Chondrocyte (in vitro differentiated cells): ENCODE measurements at regions not wholly inside any gene's neighbourhood (a gene's known extent, or its start where the extent isn't known, plus 50 kb on each side); places are given as distances from the start of the nearest gene placed in this dataset.

Source experiments
- DNase-seq: peaks from one replicate; pipeline ENCODE4 v3.0.0; 2021; ENCODE audit warnings: mixed read lengths, low spot score
- H3K27ac Mint-ChIP-seq: one replicate; pipeline ENCODE4 v1.8.0; 2021; ENCODE audit warnings: mild to moderate bottlenecking, moderate library complexity, mixed read lengths; ENCODE audit not compliant: unreplicated experiment
- H3K27me3 Mint-ChIP-seq: 2 replicates; pipeline ENCODE4 v1.8.0; 2021; ENCODE audit warnings: low read depth, mixed read lengths
- H3K36me3 Mint-ChIP-seq: 2 replicates; pipeline ENCODE4 v1.8.0; 2021; ENCODE audit warnings: low read depth, mixed read lengths
- H3K4me1 Mint-ChIP-seq: 2 replicates; pipeline ENCODE4 v1.8.0; 2021; ENCODE audit warnings: low read depth, mild to moderate bottlenecking, mixed read lengths
- H3K4me3 Mint-ChIP-seq: one replicate; pipeline ENCODE4 v1.8.0; 2021; ENCODE audit warnings: mild to moderate bottlenecking, moderate library complexity, mixed read lengths; ENCODE audit not compliant: unreplicated experiment
- H3K9me3 Mint-ChIP-seq: 2 replicates; pipeline ENCODE4 v1.8.0; 2021; ENCODE audit warnings: low read depth, mixed read lengths
- CTCF ChIP-seq: fragments of 200-600 bp; sonication (generic); IDR thresholded peaks from 2 replicates; pipeline ENCODE4 v1.5.0; 2021; ENCODE audit warnings: antibody characterized with exemption, mild to moderate bottlenecking, moderate library complexity

- Mint-ChIP-seq H3K36me3 (no peaks in the 10 kb centered on the region), H3K4me3 (no peak overlapping the region), H3K9me3 (peaks cover 16% of the 10 kb centered on the region), H3K4me1 (peaks cover 8% of the 10 kb centered on the region), H3K27me3 (no peaks in the 10 kb centered on the region), H3K27ac (no peak overlapping the region)
- no peak for TF ChIP-seq CTCF
- DNase-seq: no peak
Measured at GRCh38 chr18:33934258-33934657, 290.5 kb downstream of the NOL4 start.

GRCh38 chr18:33928231-33928630 lies 296.5 kb downstream of the NOL4 start:
- no peak for DNase-seq
- H3K27ac Mint-ChIP-seq: peak overlapping the region; percentile 80
- H3K4me3 Mint-ChIP-seq: peak overlapping the region; percentile 7
- no peak for TF ChIP-seq CTCF
- no peaks in the 10 kb centered on the region for H3K27me3 Mint-ChIP-seq
- H3K4me1 Mint-ChIP-seq: peaks cover 32% of the 10 kb centered on the region
- H3K9me3 Mint-ChIP-seq: no peaks in the 10 kb centered on the region
- no peaks in the 10 kb centered on the region for H3K36me3 Mint-ChIP-seq

- Mint-ChIP-seq H3K9me3 (no peaks in the 10 kb centered on the region), H3K4me3 (no peak overlapping the region), H3K27ac (no peak overlapping the region), H3K27me3 (no peaks in the 10 kb centered on the region), H3K4me1 (peaks cover 28% of the 10 kb centered on the region), H3K36me3 (no peaks in the 10 kb centered on the region)
- no peak for TF ChIP-seq CTCF
- DNase-seq: no peak
Measured at GRCh38 chr18:33924576-33924975, 300.1 kb downstream of the NOL4 start.

GRCh38 chr18:33923980-33924379 lies 300.7 kb downstream of the NOL4 start:
- Mint-ChIP-seq H3K27ac (no peak overlapping the region), H3K9me3 (no peaks in the 10 kb centered on the region), H3K36me3 (no peaks in the 10 kb centered on the region), H3K4me1 (peaks cover 22% of the 10 kb centered on the region), H3K4me3 (no peak overlapping the region), H3K27me3 (no peaks in the 10 kb centered on the region)
- no peak for DNase-seq
- no peak for TF ChIP-seq CTCF

GRCh38 chr18:33918571-33918970 lies 306.1 kb downstream of the NOL4 start:
- Mint-ChIP-seq H3K9me3 (peaks cover 3% of the 10 kb centered on the region), H3K4me3 (no peak overlapping the region), H3K27ac (no peak overlapping the region), H3K4me1 (no peaks in the 10 kb centered on the region), H3K36me3 (no peaks in the 10 kb centered on the region), H3K27me3 (no peaks in the 10 kb centered on the region)
- DNase-seq: no peak
- no peak for TF ChIP-seq CTCF
